ENCODE measurements at regions not wholly inside any gene's neighbourhood (a gene's known extent, or its start where the extent isn't known, plus 50 kb on each side); places are given as distances from the start of the nearest gene placed in this dataset.

GRCh38 chr4:32128549-32128948 is 1408.4 kb downstream of the PCDH7 start:
- H2AK5ac ChIP-seq (ENCODE audit: low read length, severe bottlenecking), result no peak overlapping the region
- no peak overlapping the region for H3K4me3 ChIP-seq (ENCODE audit: insufficient read depth in 1 of 2, low read depth in 1 of 2, low read length in 2 of 2)
- no peak overlapping the region for H2BK120ac ChIP-seq (ENCODE audit: low read depth, low read length)
- no peak overlapping the region for H2BK15ac ChIP-seq (ENCODE audit: low read depth, poor library complexity, severe bottlenecking)
- H3K23ac ChIP-seq (ENCODE audit: low read length in 2 of 2), result no peak overlapping the region
- H3K4ac ChIP-seq (ENCODE audit: low read depth in 1 of 2, low read length in 2 of 2), result no peak overlapping the region
- H3K79me1 ChIP-seq (replicated peaks; ENCODE audit: low read length, poor library complexity, severe bottlenecking), result no peaks in the 10 kb centered on the region
- H3K9ac ChIP-seq (ENCODE audit: low read length), result no peak overlapping the region
- 84% methylated on average over 4 of the region's 4 CpGs for WGBS
- H4K91ac ChIP-seq (ENCODE audit: low read length), result no peak overlapping the region
- H3K4me1 ChIP-seq (ENCODE audit: control insufficient read depth, insufficient read depth, low read depth, low read length), result no peaks in the 10 kb centered on the region
- no peak overlapping the region for H2AFZ ChIP-seq (ENCODE audit: low read depth, low read length)
- no peak for DNase-seq
- no peak overlapping the region for H3K14ac ChIP-seq (ENCODE audit: low read length in 2 of 2)
- no peak overlapping the region for H2BK12ac ChIP-seq (ENCODE audit: low read length in 2 of 2)
- no peak overlapping the region for H3K27ac ChIP-seq (ENCODE audit: low read length, poor library complexity, severe bottlenecking)
- H3K27me3 ChIP-seq (ENCODE audit: control insufficient read depth in 1 of 2, insufficient read depth in 1 of 2, low read length in 2 of 2), result no peaks in the 10 kb centered on the region
- peaks cover 9% of the 10 kb centered on the region for H3K9me3 ChIP-seq (ENCODE audit: control insufficient read depth, low read length)
- no peaks in the 10 kb centered on the region for H3K36me3 ChIP-seq (ENCODE audit: control insufficient read depth in 1 of 2, insufficient read depth in 2 of 2, low read depth in 1 of 2, low read length in 2 of 2)
- H3K18ac ChIP-seq (ENCODE audit: low read depth in 1 of 2, low read length in 2 of 2), result no peak overlapping the region
- no peak overlapping the region for H4K8ac ChIP-seq (ENCODE audit: low read length)
- H3K4me2 ChIP-seq (ENCODE audit: low read length, poor library complexity, severe bottlenecking), result no peak overlapping the region
- no peak overlapping the region for H2BK5ac ChIP-seq (ENCODE audit: low read depth, low read length, poor library complexity, severe bottlenecking)

- H4K91ac ChIP-seq (ENCODE audit: low read length), result no peak overlapping the region
- WGBS, result 83% methylated on average over 2 of the region's 2 CpGs
- no peaks in the 10 kb centered on the region for H3K27me3 ChIP-seq (ENCODE audit: control insufficient read depth in 1 of 2, insufficient read depth in 1 of 2, low read length in 2 of 2)
- no peak overlapping the region for H2BK12ac ChIP-seq (ENCODE audit: low read length in 2 of 2)
- H3K79me1 ChIP-seq (replicated peaks; ENCODE audit: low read length, poor library complexity, severe bottlenecking), result no peaks in the 10 kb centered on the region
- no peak for DNase-seq
- no peak overlapping the region for H3K27ac ChIP-seq (ENCODE audit: low read length, poor library complexity, severe bottlenecking)
- H3K36me3 ChIP-seq (ENCODE audit: control insufficient read depth in 1 of 2, insufficient read depth in 2 of 2, low read depth in 1 of 2, low read length in 2 of 2), result no peaks in the 10 kb centered on the region
- H3K4me3 ChIP-seq (ENCODE audit: insufficient read depth in 1 of 2, low read depth in 1 of 2, low read length in 2 of 2), result no peak overlapping the region
- no peak overlapping the region for H2BK5ac ChIP-seq (ENCODE audit: low read depth, low read length, poor library complexity, severe bottlenecking)
- no peak overlapping the region for H2AK5ac ChIP-seq (ENCODE audit: low read length, severe bottlenecking)
- peaks cover 9% of the 10 kb centered on the region for H3K9me3 ChIP-seq (ENCODE audit: control insufficient read depth, low read length)
- H3K9ac ChIP-seq (ENCODE audit: low read length), result no peak overlapping the region
- no peak overlapping the region for H2BK120ac ChIP-seq (ENCODE audit: low read depth, low read length)
- no peak overlapping the region for H4K8ac ChIP-seq (ENCODE audit: low read length)
- no peaks in the 10 kb centered on the region for H3K4me1 ChIP-seq (ENCODE audit: control insufficient read depth, insufficient read depth, low read depth, low read length)
- H3K23ac ChIP-seq (ENCODE audit: low read length in 2 of 2), result no peak overlapping the region
- no peak overlapping the region for H2BK15ac ChIP-seq (ENCODE audit: low read depth, poor library complexity, severe bottlenecking)
- H3K18ac ChIP-seq (ENCODE audit: low read depth in 1 of 2, low read length in 2 of 2), result no peak overlapping the region
- H3K4ac ChIP-seq (ENCODE audit: low read depth in 1 of 2, low read length in 2 of 2), result no peak overlapping the region
- H3K4me2 ChIP-seq (ENCODE audit: low read length, poor library complexity, severe bottlenecking), result no peak overlapping the region
- H2AFZ ChIP-seq (ENCODE audit: low read depth, low read length), result no peak overlapping the region
- no peak overlapping the region for H3K14ac ChIP-seq (ENCODE audit: low read length in 2 of 2)
Measured at GRCh38 chr4:32129967-32130366, 1409.8 kb downstream of the PCDH7 start.

- 100% methylated on average over 1 of the region's 1 CpG for WGBS
- Histone ChIP-seq H3K27me3 (ENCODE audit: control insufficient read depth in 1 of 2, insufficient read depth in 1 of 2, low read length in 2 of 2) (no peaks in the 10 kb centered on the region), H3K4me2 (ENCODE audit: low read length, poor library complexity, severe bottlenecking) (no peak overlapping the region), H3K9ac (ENCODE audit: low read length) (no peak overlapping the region), H2BK15ac (ENCODE audit: low read depth, poor library complexity, severe bottlenecking) (no peak overlapping the region), H3K4ac (ENCODE audit: low read depth in 1 of 2, low read length in 2 of 2) (no peak overlapping the region), H3K14ac (ENCODE audit: low read length in 2 of 2) (no peak overlapping the region), H2BK120ac (ENCODE audit: low read depth, low read length) (no peak overlapping the region), H4K91ac (ENCODE audit: low read length) (no peak overlapping the region), H3K9me3 (ENCODE audit: control insufficient read depth, low read length) (peaks cover 9% of the 10 kb centered on the region), H3K23ac (ENCODE audit: low read length in 2 of 2) (no peak overlapping the region), H2AFZ (ENCODE audit: low read depth, low read length) (no peak overlapping the region), H3K27ac (ENCODE audit: low read length, poor library complexity, severe bottlenecking) (no peak overlapping the region), H3K79me1 (replicated peaks; ENCODE audit: low read length, poor library complexity, severe bottlenecking) (no peaks in the 10 kb centered on the region), H3K36me3 (ENCODE audit: control insufficient read depth in 1 of 2, insufficient read depth in 2 of 2, low read depth in 1 of 2, low read length in 2 of 2) (no peaks in the 10 kb centered on the region), H3K4me1 (ENCODE audit: control insufficient read depth, insufficient read depth, low read depth, low read length) (no peaks in the 10 kb centered on the region), H2BK12ac (ENCODE audit: low read length in 2 of 2) (no peak overlapping the region), H4K8ac (ENCODE audit: low read length) (no peak overlapping the region), H3K18ac (ENCODE audit: low read depth in 1 of 2, low read length in 2 of 2) (no peak overlapping the region), H2AK5ac (ENCODE audit: low read length, severe bottlenecking) (no peak overlapping the region), H2BK5ac (ENCODE audit: low read depth, low read length, poor library complexity, severe bottlenecking) (no peak overlapping the region), H3K4me3 (ENCODE audit: insufficient read depth in 1 of 2, low read depth in 1 of 2, low read length in 2 of 2) (no peak overlapping the region)
- DNase-seq, result no peak
Measured at GRCh38 chr4:32133141-32133540, 1413.0 kb downstream of the PCDH7 start.

- no peak overlapping the region for H3K23ac ChIP-seq (ENCODE audit: low read length in 2 of 2)
- DNase-seq, result no peak
- H3K4me3 ChIP-seq (ENCODE audit: insufficient read depth in 1 of 2, low read depth in 1 of 2, low read length in 2 of 2), result no peak overlapping the region
- no peak overlapping the region for H2BK12ac ChIP-seq (ENCODE audit: low read length in 2 of 2)
- H3K27ac ChIP-seq (ENCODE audit: low read length, poor library complexity, severe bottlenecking), result no peak overlapping the region
- H3K9me3 ChIP-seq (ENCODE audit: control insufficient read depth, low read length), result peaks cover 9% of the 10 kb centered on the region
- no peak overlapping the region for H3K4me2 ChIP-seq (ENCODE audit: low read length, poor library complexity, severe bottlenecking)
- H3K36me3 ChIP-seq (ENCODE audit: control insufficient read depth in 1 of 2, insufficient read depth in 2 of 2, low read depth in 1 of 2, low read length in 2 of 2), result no peaks in the 10 kb centered on the region
- no peaks in the 10 kb centered on the region for H3K27me3 ChIP-seq (ENCODE audit: control insufficient read depth in 1 of 2, insufficient read depth in 1 of 2, low read length in 2 of 2)
- H2AFZ ChIP-seq (ENCODE audit: low read depth, low read length), result no peak overlapping the region
- no peak overlapping the region for H2BK15ac ChIP-seq (ENCODE audit: low read depth, poor library complexity, severe bottlenecking)
- no peak overlapping the region for H4K91ac ChIP-seq (ENCODE audit: low read length)
- no peak overlapping the region for H3K9ac ChIP-seq (ENCODE audit: low read length)
- H3K4ac ChIP-seq (ENCODE audit: low read depth in 1 of 2, low read length in 2 of 2), result no peak overlapping the region
- no peak overlapping the region for H2BK120ac ChIP-seq (ENCODE audit: low read depth, low read length)
- no peak overlapping the region for H2BK5ac ChIP-seq (ENCODE audit: low read depth, low read length, poor library complexity, severe bottlenecking)
- no peak overlapping the region for H3K18ac ChIP-seq (ENCODE audit: low read depth in 1 of 2, low read length in 2 of 2)
- no peak overlapping the region for H2AK5ac ChIP-seq (ENCODE audit: low read length, severe bottlenecking)
- H4K8ac ChIP-seq (ENCODE audit: low read length), result no peak overlapping the region
- no peaks in the 10 kb centered on the region for H3K4me1 ChIP-seq (ENCODE audit: control insufficient read depth, insufficient read depth, low read depth, low read length)
- no peaks in the 10 kb centered on the region for H3K79me1 ChIP-seq (replicated peaks; ENCODE audit: low read length, poor library complexity, severe bottlenecking)
- no peak overlapping the region for H3K14ac ChIP-seq (ENCODE audit: low read length in 2 of 2)
Measured at GRCh38 chr4:32133734-32134133, 1413.6 kb downstream of the PCDH7 start.
